ENCODE measurements at regions not wholly inside any gene's neighbourhood (a gene's known extent, or its start where the extent isn't known, plus 50 kb on each side); places are given as distances from the start of the nearest gene placed in this dataset.

- intact Hi-C loops (cut with DNase I): no loop called here
- Histone ChIP-seq H3K9me3 (no peaks in the 10 kb centered on the region), H3K4me3 (no peak overlapping the region), H3K4me1 (no peaks in the 10 kb centered on the region), H3K27ac (no peak overlapping the region), H3K36me3 (no peaks in the 10 kb centered on the region), H3K27me3 (peaks cover 0 to 14% (median 0%) of the 10 kb centered on the region in 9 donors)
- DNase-seq (no peak), ATAC-seq (no peak)
- no peak for TF ChIP-seq POLR2A (IDR thresholded peaks at IDR 0.05)
- TF ChIP-seq, protein P1, sequence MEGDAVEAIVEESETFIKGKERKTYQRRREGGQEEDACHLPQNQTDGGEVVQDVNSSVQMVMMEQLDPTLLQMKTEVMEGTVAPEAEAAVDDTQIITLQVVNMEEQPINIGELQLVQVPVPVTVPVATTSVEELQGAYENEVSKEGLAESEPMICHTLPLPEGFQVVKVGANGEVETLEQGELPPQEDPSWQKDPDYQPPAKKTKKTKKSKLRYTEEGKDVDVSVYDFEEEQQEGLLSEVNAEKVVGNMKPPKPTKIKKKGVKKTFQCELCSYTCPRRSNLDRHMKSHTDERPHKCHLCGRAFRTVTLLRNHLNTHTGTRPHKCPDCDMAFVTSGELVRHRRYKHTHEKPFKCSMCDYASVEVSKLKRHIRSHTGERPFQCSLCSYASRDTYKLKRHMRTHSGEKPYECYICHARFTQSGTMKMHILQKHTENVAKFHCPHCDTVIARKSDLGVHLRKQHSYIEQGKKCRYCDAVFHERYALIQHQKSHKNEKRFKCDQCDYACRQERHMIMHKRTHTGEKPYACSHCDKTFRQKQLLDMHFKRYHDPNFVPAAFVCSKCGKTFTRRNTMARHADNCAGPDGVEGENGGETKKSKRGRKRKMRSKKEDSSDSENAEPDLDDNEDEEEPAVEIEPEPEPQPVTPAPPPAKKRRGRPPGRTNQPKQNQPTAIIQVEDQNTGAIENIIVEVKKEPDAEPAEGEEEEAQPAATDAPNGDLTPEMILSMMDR (IDR thresholded peaks at IDR 0.05): no peak
These were observed 212.8 kb upstream of the CAND1 start for GRCh38 chr12:67056329-67056728.

DNA sequence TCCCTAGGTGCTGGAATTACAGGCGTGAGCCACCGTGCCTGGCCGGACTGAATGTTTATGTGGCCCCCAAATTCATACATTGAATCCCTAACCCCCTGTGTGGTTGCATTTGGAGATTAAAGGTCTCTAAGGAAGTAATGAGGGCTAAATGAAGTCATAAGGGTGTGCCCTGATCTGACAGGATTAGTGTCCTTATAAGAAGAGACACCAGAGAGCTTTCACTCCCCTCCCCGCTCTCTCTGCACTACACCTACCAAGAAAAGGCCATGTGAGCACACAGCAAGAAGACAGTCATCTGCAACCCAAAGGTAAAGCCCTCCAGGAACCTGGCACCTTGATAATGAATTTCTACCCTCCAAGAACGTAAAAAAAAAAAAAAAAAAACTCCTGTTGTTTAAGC, 212.1 kb upstream of the CAND1 start:
- no peaks in the 10 kb centered on the region for H3K9me3 ChIP-seq
- no peak for ATAC-seq
- no peak for DNase-seq
- no peaks in the 10 kb centered on the region for H3K4me1 ChIP-seq
- no peak overlapping the region for H3K4me3 ChIP-seq
- TF ChIP-seq, protein P1 (IDR thresholded peaks at IDR 0.05): no peak
- H3K27ac ChIP-seq: no peak overlapping the region
- intact Hi-C loops (cut with DNase I): no loop called here
- 78 to 88% (median 84%) methylated on average over 5 of the region's 5 CpGs for WGBS, 4 donors
- peaks cover 0 to 14% (median 0%) of the 10 kb centered on the region in 9 donors for H3K27me3 ChIP-seq
- no peaks in the 10 kb centered on the region for H3K36me3 ChIP-seq

DNA sequence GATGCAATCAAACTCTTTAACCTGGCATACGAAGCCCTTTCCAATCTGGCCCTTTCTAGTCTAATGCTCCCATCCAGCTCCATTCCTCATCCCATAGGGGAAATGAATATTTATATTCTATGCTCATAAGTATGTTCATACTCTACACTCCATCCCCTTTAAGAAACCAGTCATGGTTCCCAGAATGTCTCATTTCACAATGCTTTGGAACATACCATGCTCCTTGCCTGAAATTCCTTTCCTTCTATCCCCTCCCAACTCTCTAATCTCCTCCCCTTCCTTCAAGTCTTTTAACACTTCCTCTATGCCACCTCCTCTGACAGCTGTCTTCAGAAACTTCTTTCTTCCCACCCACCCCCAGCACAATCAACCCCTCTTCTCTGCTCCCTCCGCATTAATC, 207.0 kb upstream of the CAND1 start:
- TF ChIP-seq POLR2A (IDR thresholded peaks at IDR 0.05): no peak
- TF ChIP-seq, protein P1 (IDR thresholded peaks at IDR 0.05): no peak
- 75 to 85% (median 80%) methylated on average over 2 of the region's 2 CpGs for WGBS, 4 donors
- no peaks in the 10 kb centered on the region for H3K36me3 ChIP-seq
- no peaks in the 10 kb centered on the region for H3K9me3 ChIP-seq
- no peak overlapping the region for H3K4me3 ChIP-seq
- H3K27ac ChIP-seq: no peak overlapping the region
- intact Hi-C loops (cut with DNase I): no loop called here
- ATAC-seq: no peak
- no peak for DNase-seq
- H3K4me1 ChIP-seq: no peaks in the 10 kb centered on the region
- H3K27me3 ChIP-seq: peaks cover 0 to 36% (median 8%) of the 10 kb centered on the region in 9 donors

- peaks cover 4 to 66% (median 17%) of the 10 kb centered on the region in 9 donors for H3K27me3 ChIP-seq
- H3K4me3 ChIP-seq: no peak overlapping the region
- no peak for TF ChIP-seq POLR2A (IDR thresholded peaks at IDR 0.05)
- TF ChIP-seq, protein P1 (IDR thresholded peaks at IDR 0.05): no peak
- intact Hi-C loops (cut with DNase I): no loop called here
- H3K4me1 ChIP-seq: peaks cover 0 to 22% (median 3%) of the 10 kb centered on the region in 12 donors
- DNase-seq (no peak), ATAC-seq (no peak)
- H3K9me3 ChIP-seq: no peaks in the 10 kb centered on the region
- H3K27ac ChIP-seq: no peak overlapping the region
- WGBS, 4 donors: 40 to 48% (median 42%) methylated on average over 12 of the region's 12 CpGs
- no peaks in the 10 kb centered on the region for H3K36me3 ChIP-seq
These were observed 201.5 kb upstream of the CAND1 start for GRCh38 chr12:67067453-67068203.
